K562 (cell line): ENCODE measurements at regions not wholly inside any gene's neighbourhood (a gene's known extent, or its start where the extent isn't known, plus 50 kb on each side); places are given as distances from the start of the nearest gene placed in this dataset.

Source experiments
- FOXM1 ChIP-seq, 2 experiments: fragments of 450-650 bp in 1 of 2; sonication (generic) in 1 of 2; formaldehyde crosslinking in 1 of 2; IDR thresholded peaks; 2 replicates each; pipeline versions ENCODE4 v1.6.1 to v1.9.0; 2017 to 2022; ENCODE audit warnings: low read depth in 2 of 2, mild to moderate bottlenecking in 2 of 2, missing genetic modification reagents in 1 of 2, moderate library complexity in 1 of 2
- NR2C1 ChIP-seq, 2 experiments: fragments of 450-650 bp; IDR thresholded peaks; 2 replicates each; pipeline ENCODE4 v1.6.1; 2017; ENCODE audit warnings: mild to moderate bottlenecking in 2 of 2, antibody characterized with exemption in 1 of 2, inconsistent platforms in 1 of 2, missing compliant biosample characterization in 1 of 2, missing genetic modification characterization in 1 of 2
- NR4A1 ChIP-seq, 2 experiments: fragments of 250-450 bp in 1 of 2; fragments of 450-650 bp in 1 of 2; sonication (Bioruptor Pico) in 1 of 2; IDR thresholded peaks; 2 replicates each; pipeline versions ENCODE4 v1.4.0 to v1.6.1; 2016 to 2020; ENCODE audit warnings: mild to moderate bottlenecking in 2 of 2, missing compliant biosample characterization in 1 of 2, missing genetic modification characterization in 1 of 2, moderate library complexity in 1 of 2
- POLR2G ChIP-seq: fragments of 200-400 bp; formaldehyde crosslinking; IDR thresholded peaks from 2 replicates; pipeline ENCODE4 v1.6.1; 2017; ENCODE audit warnings: low read depth, mild to moderate bottlenecking, antibody characterized with exemption, low read length, moderate library complexity
- TOE1 ChIP-seq, 2 experiments: fragments of 450-650 bp in 1 of 2; sonication (generic) in 1 of 2; formaldehyde crosslinking in 1 of 2; IDR thresholded peaks; 2 replicates each; pipeline versions ENCODE4 v1.7.1 to v1.8.0; 2016 to 2022; ENCODE audit warnings: borderline replicate concordance in 2 of 2, mild to moderate bottlenecking in 2 of 2, antibody characterized with exemption in 1 of 2, inconsistent platforms in 1 of 2, low read depth in 1 of 2, missing genetic modification reagents in 1 of 2, moderate library complexity in 1 of 2
- ZNF561 ChIP-seq: fragments of 450-650 bp; formaldehyde crosslinking; conservative IDR thresholded peaks from 2 replicates; pipeline ENCODE4 v1.4.0; 2020; ENCODE audit warnings: mild to moderate bottlenecking, moderate library complexity
- TF ChIP-seq, protein P1 (sequence below): sonication (generic); formaldehyde crosslinking; IDR thresholded peaks from 2 replicates; pipeline ENCODE4 v1.8.1; 2023; ENCODE audit warnings: mild to moderate bottlenecking, missing genetic modification reagents, moderate library complexity
- TF ChIP-seq, protein P2 (sequence below): sonication (generic); formaldehyde crosslinking; IDR thresholded peaks from 2 replicates; pipeline ENCODE4 v1.8.1; 2023; ENCODE audit warnings: mild to moderate bottlenecking, missing genetic modification reagents

DNA sequence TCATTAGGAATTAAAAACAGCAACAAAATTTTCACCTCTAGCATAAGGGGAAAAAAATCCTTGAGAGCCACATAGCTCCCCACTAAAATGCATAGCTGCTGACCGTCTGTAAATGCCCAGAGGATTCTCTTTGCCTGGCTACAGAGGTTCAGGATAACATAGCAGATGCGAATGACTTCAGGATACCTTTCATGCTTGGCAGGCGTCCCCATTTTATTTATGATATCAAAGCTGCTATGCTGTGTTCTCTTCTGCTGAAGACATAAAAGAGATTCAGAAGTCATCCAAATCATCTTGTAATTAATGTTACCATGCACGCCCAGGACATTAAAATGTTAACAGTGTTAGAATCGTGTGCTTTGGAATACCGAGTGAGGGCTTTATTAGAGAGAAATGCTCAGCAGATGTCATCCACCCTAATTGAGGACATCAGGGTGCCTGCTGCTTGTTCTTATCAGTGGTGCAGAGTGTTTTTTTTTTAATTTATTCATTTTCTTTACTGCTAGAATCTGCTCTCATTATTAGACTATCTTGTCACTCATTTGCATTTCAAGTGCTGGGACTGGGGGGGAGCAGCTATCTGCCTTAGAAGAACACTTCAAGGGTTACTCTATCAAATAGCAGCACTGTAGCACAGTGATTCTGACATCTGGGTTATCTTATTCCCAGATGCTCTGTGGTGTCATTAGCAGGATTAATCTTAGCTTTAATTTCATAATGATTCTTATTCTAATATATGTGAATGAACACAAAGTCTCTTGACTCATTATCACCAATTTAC is 139.5 kb downstream of the ZNF326 start (continued):
- TF ChIP-seq, protein P1, sequence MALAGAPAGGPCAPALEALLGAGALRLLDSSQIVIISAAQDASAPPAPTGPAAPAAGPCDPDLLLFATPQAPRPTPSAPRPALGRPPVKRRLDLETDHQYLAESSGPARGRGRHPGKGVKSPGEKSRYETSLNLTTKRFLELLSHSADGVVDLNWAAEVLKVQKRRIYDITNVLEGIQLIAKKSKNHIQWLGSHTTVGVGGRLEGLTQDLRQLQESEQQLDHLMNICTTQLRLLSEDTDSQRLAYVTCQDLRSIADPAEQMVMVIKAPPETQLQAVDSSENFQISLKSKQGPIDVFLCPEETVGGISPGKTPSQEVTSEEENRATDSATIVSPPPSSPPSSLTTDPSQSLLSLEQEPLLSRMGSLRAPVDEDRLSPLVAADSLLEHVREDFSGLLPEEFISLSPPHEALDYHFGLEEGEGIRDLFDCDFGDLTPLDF (CRISPR knock-in tag) = no peak
- TF ChIP-seq FOXM1 (IDR thresholded peaks at IDR 0.05; ENCODE audit: low read depth) = no peak
- TF ChIP-seq FOXM1 (CRISPR knock-in tag; IDR thresholded peaks at IDR 0.05; ENCODE audit: low read depth) = no peak
- TF ChIP-seq NR2C1 (IDR thresholded peaks at IDR 0.05) = no peak
- no peak for TF ChIP-seq NR2C1 (tag; IDR thresholded peaks at IDR 0.05)
- TF ChIP-seq TOE1 (IDR thresholded peaks at IDR 0.05; ENCODE audit: borderline replicate concordance) = no peak
- TF ChIP-seq TOE1 (CRISPR knock-in tag; IDR thresholded peaks at IDR 0.05; ENCODE audit: borderline replicate concordance, low read depth) = no peak
- TF ChIP-seq NR4A1 (CRISPR knock-in tag; IDR thresholded peaks at IDR 0.05) = no peak
- TF ChIP-seq NR4A1 (tag; IDR thresholded peaks at IDR 0.05) = no peak
- TF ChIP-seq ZNF561 (CRISPR knock-in tag) = no peak
- TF ChIP-seq POLR2G = no peak
- TF ChIP-seq, protein P2, sequence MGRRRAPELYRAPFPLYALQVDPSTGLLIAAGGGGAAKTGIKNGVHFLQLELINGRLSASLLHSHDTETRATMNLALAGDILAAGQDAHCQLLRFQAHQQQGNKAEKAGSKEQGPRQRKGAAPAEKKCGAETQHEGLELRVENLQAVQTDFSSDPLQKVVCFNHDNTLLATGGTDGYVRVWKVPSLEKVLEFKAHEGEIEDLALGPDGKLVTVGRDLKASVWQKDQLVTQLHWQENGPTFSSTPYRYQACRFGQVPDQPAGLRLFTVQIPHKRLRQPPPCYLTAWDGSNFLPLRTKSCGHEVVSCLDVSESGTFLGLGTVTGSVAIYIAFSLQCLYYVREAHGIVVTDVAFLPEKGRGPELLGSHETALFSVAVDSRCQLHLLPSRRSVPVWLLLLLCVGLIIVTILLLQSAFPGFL (CRISPR knock-in tag) = no peak
